ENCODE measurements at regions not wholly inside any gene's neighbourhood (a gene's known extent, or its start where the extent isn't known, plus 50 kb on each side); places are given as distances from the start of the nearest gene placed in this dataset.

DNA sequence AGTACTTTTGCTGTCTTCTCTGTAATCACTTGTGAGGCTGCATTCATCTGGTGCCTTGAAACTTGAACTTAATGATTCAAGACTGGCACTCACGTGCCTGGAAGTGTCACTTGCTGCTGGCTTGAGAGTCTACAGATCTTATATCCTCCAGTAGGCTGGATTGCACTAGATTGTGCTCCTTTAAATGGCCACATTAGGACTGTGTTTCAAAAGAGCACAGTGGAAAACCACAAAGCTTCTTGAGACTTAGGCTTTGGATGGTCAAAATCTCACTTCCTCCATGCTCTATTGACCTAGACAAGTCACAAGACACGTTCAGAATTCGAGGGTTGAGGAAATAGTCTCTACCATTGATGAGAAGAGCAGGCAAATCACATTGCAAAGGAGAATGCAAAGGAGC, 1278.8 kb upstream of the MIR17HG start:
- TF ChIP-seq, protein P1, sequence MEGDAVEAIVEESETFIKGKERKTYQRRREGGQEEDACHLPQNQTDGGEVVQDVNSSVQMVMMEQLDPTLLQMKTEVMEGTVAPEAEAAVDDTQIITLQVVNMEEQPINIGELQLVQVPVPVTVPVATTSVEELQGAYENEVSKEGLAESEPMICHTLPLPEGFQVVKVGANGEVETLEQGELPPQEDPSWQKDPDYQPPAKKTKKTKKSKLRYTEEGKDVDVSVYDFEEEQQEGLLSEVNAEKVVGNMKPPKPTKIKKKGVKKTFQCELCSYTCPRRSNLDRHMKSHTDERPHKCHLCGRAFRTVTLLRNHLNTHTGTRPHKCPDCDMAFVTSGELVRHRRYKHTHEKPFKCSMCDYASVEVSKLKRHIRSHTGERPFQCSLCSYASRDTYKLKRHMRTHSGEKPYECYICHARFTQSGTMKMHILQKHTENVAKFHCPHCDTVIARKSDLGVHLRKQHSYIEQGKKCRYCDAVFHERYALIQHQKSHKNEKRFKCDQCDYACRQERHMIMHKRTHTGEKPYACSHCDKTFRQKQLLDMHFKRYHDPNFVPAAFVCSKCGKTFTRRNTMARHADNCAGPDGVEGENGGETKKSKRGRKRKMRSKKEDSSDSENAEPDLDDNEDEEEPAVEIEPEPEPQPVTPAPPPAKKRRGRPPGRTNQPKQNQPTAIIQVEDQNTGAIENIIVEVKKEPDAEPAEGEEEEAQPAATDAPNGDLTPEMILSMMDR (IDR thresholded peaks at IDR 0.05) = no peak
- no peak for TF ChIP-seq POLR2A (IDR thresholded peaks at IDR 0.05)
- no peak for TF ChIP-seq POLR2AphosphoS5 (IDR thresholded peaks at IDR 0.05)

Measured in sigmoid colon (tissue), 4 donors.